K562 (cell line): ENCODE measurements at regions not wholly inside any gene's neighbourhood (a gene's known extent, or its start where the extent isn't known, plus 50 kb on each side); places are given as distances from the start of the nearest gene placed in this dataset.
A peak's percentile ranks its signal among the peaks of the same experiment; 100 is the strongest.

ENCODE experiments used
- ATAC-seq: fragments of 200-7000 bp; cut with Tn5 transposase; 3 replicates; pipeline ENCODE4 v1.9.1; 2020; ENCODE audit warnings: moderate library complexity
- BruUV-seq: library from RNA; stranded (reverse); fragments of 400-500 nt; replicated peaks from 2 replicates; lab custom pipeline; 2021; lab: Mats Ljungman, UMichigan
- CTCF ChIA-PET: fragments of 300-600 bp; formaldehyde crosslinking; extraction: SDS; loops from one replicate; lab custom pipeline; 2021; ENCODE audit warnings: low intra/inter-chr PET ratio; lab: Yijun Ruan, JAX
- POLR2A ChIA-PET: fragments of 300-600, 350-650 bp; sonication (Branson Sonifier 250); formaldehyde crosslinking; extraction: SDS; loops from one replicate; lab custom pipeline; 2021; ENCODE audit warnings: antibody characterized with exemption, inconsistent platforms; lab: Yijun Ruan, JAX
- DNase-seq, 4 experiments: peaks; one replicate each; pipeline versions ENCODE4 v3.0.0 to v3.0.0-alpha.2; 2011 to 2018; ENCODE audit warnings: low spot score in 3 of 4, mixed read lengths in 3 of 4; ENCODE audit errors: extremely low read depth in 1 of 4
- FAIRE-seq: peaks from 2 replicates; lab custom pipeline; 2011; peaks lifted over from hg19 to GRCh38; lab: Jason Lieb, UNC
- H2AFZ ChIP-seq: 2 replicates; pipeline ENCODE4 v1.6.0; 2011; ENCODE audit warnings: low read depth, low read length, control low read depth, inconsistent platforms
- H3K27ac ChIP-seq: fragments of 200-600 bp; 3 replicates; pipeline ENCODE4 v1.8.0; 2011; ENCODE audit warnings: low read depth, mild to moderate bottlenecking, control low read depth, inconsistent platforms, low read length, moderate library complexity, mixed read lengths; ENCODE audit errors: extremely low read depth
- H3K27me3 ChIP-seq, 2 experiments: fragments of 300-600 bp in 1 of 2; 2 replicates in 1 of 2; 3 replicates in 1 of 2; pipeline versions ENCODE4 v1.6.0 to v1.8.0; 2011; ENCODE audit warnings: inconsistent platforms in 2 of 2, low read length in 2 of 2, mild to moderate bottlenecking in 1 of 2, mixed read lengths in 1 of 2, moderate library complexity in 1 of 2; ENCODE audit not compliant: control insufficient read depth in 2 of 2, insufficient read depth in 2 of 2
- H3K36me3 ChIP-seq: fragments of 300-600 bp; 3 replicates; pipeline ENCODE4 v1.8.0; 2011; ENCODE audit warnings: mild to moderate bottlenecking, low read length, inconsistent platforms; ENCODE audit not compliant: control insufficient read depth, insufficient read depth
- H3K4me1 ChIP-seq, 2 experiments: fragments of 200-600 bp in 1 of 2; replicated peaks in 1 of 2; 2 replicates in 1 of 2; 3 replicates in 1 of 2; pipeline versions ENCODE4 v1.5.1 to v1.8.0; 2011; ENCODE audit warnings: inconsistent platforms in 2 of 2, low read length in 2 of 2, mild to moderate bottlenecking in 1 of 2, mixed read lengths in 1 of 2, moderate library complexity in 1 of 2; ENCODE audit not compliant: control insufficient read depth in 2 of 2, insufficient read depth in 2 of 2
- H3K4me2 ChIP-seq: 2 replicates; pipeline ENCODE4 v1.6.1; 2011; ENCODE audit warnings: low read length, control low read depth, inconsistent platforms, mixed read lengths; ENCODE audit not compliant: insufficient read depth
- H3K4me3 ChIP-seq: fragments of 200-600 bp; sonication (generic), shearing (Covaris generic); 2 replicates; pipeline ENCODE4 v1.5.1; 2016; ENCODE audit warnings: control low read depth, inconsistent platforms
- H3K79me2 ChIP-seq: fragments of 200-600 bp; 3 replicates; pipeline ENCODE4 v1.8.0; 2011; ENCODE audit warnings: low read length, inconsistent platforms; ENCODE audit not compliant: control insufficient read depth, insufficient read depth
- H3K9ac ChIP-seq, 2 experiments: 2 replicates each; pipeline versions ENCODE4 v1.6.0 to v1.6.1; 2011; ENCODE audit warnings: low read depth in 2 of 2, low read length in 2 of 2, control low read depth in 1 of 2, inconsistent platforms in 1 of 2, mild to moderate bottlenecking in 1 of 2, mixed read lengths in 1 of 2; ENCODE audit not compliant: insufficient read depth in 1 of 2
- H3K9me1 ChIP-seq: one replicate; pipeline ENCODE4 v1.6.0; 2011; ENCODE audit warnings: inconsistent platforms, mild to moderate bottlenecking, low read length, moderate library complexity; ENCODE audit not compliant: control insufficient read depth, insufficient read depth
- H3K9me3 ChIP-seq: replicated peaks from 2 replicates; pipeline ENCODE4 v1.5.1; 2011; ENCODE audit warnings: low read depth, low read length, inconsistent platforms; ENCODE audit not compliant: control insufficient read depth, insufficient read depth
- H4K20me1 ChIP-seq: replicated peaks from 2 replicates; pipeline ENCODE4 v1.6.1; 2011; ENCODE audit warnings: low read length, inconsistent platforms, mixed read lengths; ENCODE audit not compliant: control insufficient read depth, insufficient read depth
- ATF1 ChIP-seq, 2 experiments: fragments of 450-650 bp in 1 of 2; IDR thresholded peaks; 2 replicates each; pipeline ENCODE4 v1.6.1; 2016; ENCODE audit warnings: missing compliant biosample characterization in 1 of 2, missing genetic modification characterization in 1 of 2
- CBFA2T2 ChIP-seq: fragments of 450-650 bp; conservative IDR thresholded peaks from 2 replicates; pipeline ENCODE4 v1.6.1; 2017; ENCODE audit warnings: mild to moderate bottlenecking
- CBX2 ChIP-seq: fragments of 200-600 bp; sonication (generic); IDR thresholded peaks from one replicate; pipeline ENCODE4 v1.6.1; 2012; ENCODE audit warnings: mild to moderate bottlenecking, low read length, inconsistent platforms; ENCODE audit not compliant: insufficient read depth, poor library complexity, severe bottlenecking
- CTBP1 ChIP-seq: fragments of 450-650 bp; IDR thresholded peaks from 2 replicates; pipeline ENCODE4 v1.6.1; 2016; ENCODE audit warnings: borderline replicate concordance
- MYNN ChIP-seq, 2 experiments: sonication (generic); formaldehyde crosslinking in 1 of 2; IDR thresholded peaks; 2 replicates each; pipeline versions ENCODE4 v1.5.0 to v1.6.1; 2016 to 2020; ENCODE audit warnings: antibody characterized with exemption in 1 of 2, missing genetic modification reagents in 1 of 2
- NFIX ChIP-seq: fragments of 250-450 bp; sonication (Bioruptor Pico); IDR thresholded peaks from 2 replicates; pipeline ENCODE4 v1.4.0; 2020; ENCODE audit warnings: low read depth, mild to moderate bottlenecking, moderate library complexity
- NR3C1 ChIP-seq: sonication (generic); formaldehyde crosslinking; IDR thresholded peaks from 2 replicates; pipeline ENCODE4 v1.8.1; 2022; ENCODE audit warnings: missing genetic modification reagents
- RBFOX2 ChIP-seq: fragments of 200-400 bp; formaldehyde crosslinking; IDR thresholded peaks from 2 replicates; pipeline ENCODE4 v1.6.1; 2017; ENCODE audit warnings: low read depth, mild to moderate bottlenecking, low read length, moderate library complexity
- RFX5 ChIP-seq: IDR thresholded peaks from 2 replicates; pipeline ENCODE4 v1.6.1; 2011; ENCODE audit warnings: low read depth, mild to moderate bottlenecking, improper control_type of control experiment, low read length
- TCF3 ChIP-seq: sonication (generic); formaldehyde crosslinking; IDR thresholded peaks from 2 replicates; pipeline ENCODE4 v1.4.0; 2020; ENCODE audit warnings: mild to moderate bottlenecking, missing genetic modification reagents
- UBTF ChIP-seq, 2 experiments: IDR thresholded peaks; 2 replicates each; pipeline ENCODE4 v1.6.1; 2012; ENCODE audit warnings: improper control_type of control experiment in 2 of 2, low read depth in 2 of 2, low read length in 2 of 2, borderline replicate concordance in 1 of 2
- ZFP36 ChIP-seq: fragments of 150-350 bp; IDR thresholded peaks from 2 replicates; pipeline ENCODE4 v1.6.1; 2018; ENCODE audit warnings: low read length, low read depth; ENCODE audit not compliant: partially characterized antibody
- ZNF121 ChIP-seq: sonication (generic); formaldehyde crosslinking; conservative IDR thresholded peaks from 2 replicates; pipeline ENCODE4 v1.8.0; 2022; ENCODE audit warnings: missing genetic modification reagents
- ZNF184 ChIP-seq: sonication (generic); formaldehyde crosslinking; IDR thresholded peaks from 2 replicates; pipeline ENCODE4 v1.5.0; 2020; ENCODE audit warnings: missing genetic modification reagents
- ZNF224 ChIP-seq: sonication (generic); formaldehyde crosslinking; IDR thresholded peaks from 2 replicates; pipeline ENCODE4 v1.8.0; 2022; ENCODE audit warnings: mild to moderate bottlenecking, missing genetic modification reagents
- ZNF445 ChIP-seq: fragments of 250-450 bp; sonication (Bioruptor Pico); IDR thresholded peaks from 2 replicates; pipeline ENCODE4 v1.4.0; 2020; ENCODE audit warnings: low read depth, mild to moderate bottlenecking, moderate library complexity
- WGBS: fragments of 100-300 bp; shearing (Covaris generic); methylation state at CpG from one replicate; pipeline ENCODE4 v1.1.6; 2016; ENCODE audit warnings: low coverage, mixed read lengths; ENCODE audit not compliant: insufficient coverage; ENCODE audit errors: missing lambda C conversion rate; 5-methylcytosine and 5-hydroxymethylcytosine counted together
- in situ Hi-C: fragments of 300-500 bp; cut with MboI; formaldehyde crosslinking; loops from 4 replicates; pipeline ENCODE4 v1.15.0; 2018; ENCODE audit warnings: inconsistent platforms, mixed read lengths
- intact Hi-C: fragments of 100-400 bp; cut with micrococcal nuclease; formaldehyde crosslinking; loops from 2 replicates; pipeline ENCODE4 v1.14.2; 2022

- no peak for TF ChIP-seq ZFP36
- TF ChIP-seq CBFA2T2 = no peak
Measured at GRCh38 chr10:30786131-30786530, 156.6 kb upstream of the LYZL2 start (continued).

- intact Hi-C loops = loop anchor here (10.0 kb wide), 2 partner anchors 300 to 1020 kb away; no protein-coding TSS in a partner anchor
- no peak; the same call in 2 of the 3 replicates for ATAC-seq
- in situ Hi-C loops = no loop called here
- Histone ChIP-seq H3K9ac (no peak overlapping the region), H3K4me2 (no peak overlapping the region), H3K9me1 (no peaks in the 10 kb centered on the region), H3K27ac (no peak overlapping the region), H4K20me1 (no peaks in the 10 kb centered on the region; the same call in 1 of the 2 replicates), H3K27me3 (peaks cover 5 to 48% of the 10 kb centered on the region in 2 experiments; a peak in 3 of 5 replicates), H3K4me3 (no peak overlapping the region), H3K9me3 (no peaks in the 10 kb centered on the region), H2AFZ (no peak overlapping the region), H3K79me2 (no peaks in the 10 kb centered on the region), H3K36me3 (no peaks in the 10 kb centered on the region), H3K4me1 (peaks cover 0 to 7% of the 10 kb centered on the region in 2 experiments; a peak in 1 of 5 replicates)
- BruUV-seq = no TSS peak
- CTCF ChIA-PET = interaction anchor here (1.2 kb wide), 1 partner anchor 1024 kb away, joined by 8 read pairs; no protein-coding TSS in a partner anchor
- no peak for DNase-seq
- FAIRE-seq = no peak
- WGBS = 12% methylated on average over 42 of the region's 63 CpGs
- TF ChIP-seq ZNF445 = no peak
- TF ChIP-seq RFX5 = peak; percentile 79
- TF ChIP-seq RBFOX2 = no peak
- TF ChIP-seq TCF3 (CRISPR knock-in tag) = no peak
- TF ChIP-seq NR3C1 (CRISPR knock-in tag) = no peak
- no peak for TF ChIP-seq ATF1 (CRISPR knock-in tag; IDR thresholded peaks at IDR 0.05)
- peak; percentile 35 for TF ChIP-seq ATF1 (tag; IDR thresholded peaks at IDR 0.05)
- TF ChIP-seq UBTF (IDR thresholded peaks at IDR 0.05; ENCODE audit: borderline replicate concordance in 1 of 2, low read depth in 2 of 2, low read length in 2 of 2) = no peak
- TF ChIP-seq CBX2 = no peak
- no peak for TF ChIP-seq ZNF121 (CRISPR knock-in tag)
- no peak for TF ChIP-seq ZNF224 (CRISPR knock-in tag)
- no peak for TF ChIP-seq CTBP1
- no peak for TF ChIP-seq MYNN (IDR thresholded peaks at IDR 0.05)
- TF ChIP-seq MYNN (CRISPR knock-in tag; IDR thresholded peaks at IDR 0.05) = no peak
- TF ChIP-seq NFIX (CRISPR knock-in tag) = no peak
- no peak for TF ChIP-seq ZNF184 (CRISPR knock-in tag)
- POLR2A ChIA-PET = no interaction called here
Measured at GRCh38 chr10:30784897-30785605, 155.5 kb upstream of the LYZL2 start.
